ENCODE measurements at regions not wholly inside any gene's neighbourhood (a gene's known extent, or its start where the extent isn't known, plus 50 kb on each side); places are given as distances from the start of the nearest gene placed in this dataset.

GRCh38 chr1:213399695-213400094 is 348.7 kb downstream of the RPS6KC1 start:
- no peak overlapping the region for H3K4me2 ChIP-seq (ENCODE audit: low read depth, low read length)
- ChIA-PET POLR2A (ENCODE audit: unreplicated experiment) (no interaction called here), CTCF (no interaction called here)
- no TSS peak for BruUV-seq (replicated peaks)
- no peak for DNase-seq
- no peak overlapping the region for H2BK20ac ChIP-seq (ENCODE audit: low read depth, low read length)
- dilution Hi-C loops (cut with HindIII; ENCODE audit: low sequenced_read_pairs, unreplicated experiment): no loop called here
- no peaks in the 10 kb centered on the region for H3K27me3 ChIP-seq (ENCODE audit: control insufficient read depth, insufficient read depth, low read length)
- ATAC-seq (ENCODE audit: low read depth): no peak
- H3K36me3 ChIP-seq (ENCODE audit: control insufficient read depth, insufficient read depth, low read length): no peaks in the 10 kb centered on the region
- H2BK5ac ChIP-seq (ENCODE audit: low read depth, low read length, poor library complexity, severe bottlenecking): no peak overlapping the region
- H4K5ac ChIP-seq (ENCODE audit: low read depth, low read length): no peak overlapping the region
- no peak overlapping the region for H2BK120ac ChIP-seq (ENCODE audit: low read depth, low read length)
- H3K4me3 ChIP-seq (ENCODE audit: insufficient read depth, low read depth, low read length): no peak overlapping the region
- no peak overlapping the region for H3K14ac ChIP-seq (replicated peaks; ENCODE audit: low read depth, low read length)
- H4K8ac ChIP-seq (ENCODE audit: low read depth in 2 of 2, low read length in 2 of 2): no peak overlapping the region
- H3K9me1 ChIP-seq (ENCODE audit: insufficient read depth, low read length): no peaks in the 10 kb centered on the region
- no peak overlapping the region for H4K91ac ChIP-seq (ENCODE audit: insufficient read depth, low read depth, low read length)
- TF ChIP-seq CTCF (conservative IDR thresholded peaks at IDR 0.05; ENCODE audit: low read depth, low read length) (no peak), SMC3 (IDR thresholded peaks at IDR 0.05; ENCODE audit: low read depth, low read length) (no peak), CHD1 (IDR thresholded peaks at IDR 0.05; ENCODE audit: low read depth, low read length) (no peak), NFE2L2 (IDR thresholded peaks at IDR 0.05; ENCODE audit: low read depth, low read length) (no peak), BHLHE40 (IDR thresholded peaks at IDR 0.05; ENCODE audit: low read depth, low read length) (no peak)
- intact Hi-C loops (cut with micrococcal nuclease): no loop called here
- no peak overlapping the region for H3K56ac ChIP-seq (ENCODE audit: extremely low read depth, insufficient read depth, low read length)
- in situ Hi-C loops (cut with MboI; ENCODE audit: low sequenced_read_pairs): no loop called here
- no peak overlapping the region for H3K4ac ChIP-seq (ENCODE audit: low read depth, low read length)
- H2BK15ac ChIP-seq (ENCODE audit: low read depth, low read length): no peak overlapping the region
- H3K9me3 ChIP-seq (ENCODE audit: control insufficient read depth, insufficient read depth, low read length): peaks cover 3% of the 10 kb centered on the region; the same call in 1 of the 2 replicates
- no peak overlapping the region for H3K23ac ChIP-seq (ENCODE audit: low read depth, low read length)
- no peak overlapping the region for H2AK5ac ChIP-seq (ENCODE audit: low read depth, low read length)
- H4K20me1 ChIP-seq (ENCODE audit: insufficient read depth, low read length): no peaks in the 10 kb centered on the region
- peak overlapping the region; percentile 17 for H2AFZ ChIP-seq (replicated peaks; ENCODE audit: low read length, poor library complexity)
- H3K79me1 ChIP-seq (ENCODE audit: low read depth in 1 of 2, low read length in 2 of 2): no peaks in the 10 kb centered on the region
- H3K18ac ChIP-seq (ENCODE audit: low read depth, low read length): no peak overlapping the region
- H3K4me1 ChIP-seq (ENCODE audit: control insufficient read depth, insufficient read depth, low read length): no peaks in the 10 kb centered on the region
- no peak overlapping the region for H3K9ac ChIP-seq (ENCODE audit: low read depth, low read length)
- WGBS, 2 experiments (ENCODE audit: extremely low coverage in 2 of 2, insufficient read length in 1 of 2): 64% methylated on average over 7 of the region's 10 CpGs; no CpG with 5 or more reads in 1 of the 2 experiments
- no peak overlapping the region for H2AK9ac ChIP-seq (replicated peaks; ENCODE audit: low read depth, low read length, poor library complexity)
- H3K27ac ChIP-seq (ENCODE audit: insufficient read depth, low read length): no peak overlapping the region

Measured in IMR-90 (cell line).